Nephron progenitor cell (in vitro differentiated cells): ENCODE measurements at regions not wholly inside any gene's neighbourhood (a gene's known extent, or its start where the extent isn't known, plus 50 kb on each side); places are given as distances from the start of the nearest gene placed in this dataset.
"Not testable (repeated sequence)": the region's sequence is repeated elsewhere in the genome, so short reads cannot be mapped to it uniquely, and the experiment has no call there.

ENCODE experiments used
- DNase-seq: peaks from one replicate; pipeline ENCODE4 v3.0.0; 2021
- H3K27ac Mint-ChIP-seq: 2 replicates; pipeline ENCODE4 v1.8.0; 2021; ENCODE audit warnings: mild to moderate bottlenecking, moderate library complexity, mixed read lengths
- H3K27me3 Mint-ChIP-seq: 2 replicates; pipeline ENCODE4 v1.8.0; 2021; ENCODE audit warnings: mild to moderate bottlenecking, low read depth, mixed read lengths; ENCODE audit not compliant: poor library complexity
- H3K36me3 Mint-ChIP-seq: 2 replicates; pipeline ENCODE4 v1.8.0; 2021; ENCODE audit warnings: low read depth, mixed read lengths
- H3K4me1 Mint-ChIP-seq: 2 replicates; pipeline ENCODE4 v1.8.0; 2021; ENCODE audit warnings: mixed read lengths
- H3K4me3 Mint-ChIP-seq: 2 replicates; pipeline ENCODE4 v1.8.0; 2021; ENCODE audit warnings: mild to moderate bottlenecking, moderate library complexity, mixed read lengths
- H3K9me3 Mint-ChIP-seq: 2 replicates; pipeline ENCODE4 v1.8.0; 2021; ENCODE audit warnings: mild to moderate bottlenecking, moderate library complexity, mixed read lengths
- CTCF ChIP-seq: fragments of 200-600 bp; sonication (generic); IDR thresholded peaks from 2 replicates; pipeline ENCODE4 v1.5.0; 2021; ENCODE audit warnings: antibody characterized with exemption

GRCh38 chr12:47367912-47368537 is 288.3 kb upstream of the AMIGO2 start:
- H3K9me3 Mint-ChIP-seq, result peaks cover 2% of the 10 kb centered on the region
- no peaks in the 10 kb centered on the region for H3K27me3 Mint-ChIP-seq
- H3K4me1 Mint-ChIP-seq, result no peaks in the 10 kb centered on the region
- H3K27ac Mint-ChIP-seq, result no peak overlapping the region
- TF ChIP-seq CTCF, result no peak
- H3K36me3 Mint-ChIP-seq, result no peaks in the 10 kb centered on the region
- H3K4me3 Mint-ChIP-seq, result no peak overlapping the region
- no peak for DNase-seq

- H3K9me3 Mint-ChIP-seq, result no peaks in the 10 kb centered on the region
- no peak overlapping the region for H3K4me3 Mint-ChIP-seq
- DNase-seq, result no peak
- H3K4me1 Mint-ChIP-seq, result peaks cover 14% of the 10 kb centered on the region
- H3K27me3 Mint-ChIP-seq, result no peaks in the 10 kb centered on the region
- no peak overlapping the region for H3K27ac Mint-ChIP-seq
- H3K36me3 Mint-ChIP-seq, result no peaks in the 10 kb centered on the region
- no peak for TF ChIP-seq CTCF
These were observed 286.8 kb upstream of the AMIGO2 start for GRCh38 chr12:47366579-47366978.

DNA sequence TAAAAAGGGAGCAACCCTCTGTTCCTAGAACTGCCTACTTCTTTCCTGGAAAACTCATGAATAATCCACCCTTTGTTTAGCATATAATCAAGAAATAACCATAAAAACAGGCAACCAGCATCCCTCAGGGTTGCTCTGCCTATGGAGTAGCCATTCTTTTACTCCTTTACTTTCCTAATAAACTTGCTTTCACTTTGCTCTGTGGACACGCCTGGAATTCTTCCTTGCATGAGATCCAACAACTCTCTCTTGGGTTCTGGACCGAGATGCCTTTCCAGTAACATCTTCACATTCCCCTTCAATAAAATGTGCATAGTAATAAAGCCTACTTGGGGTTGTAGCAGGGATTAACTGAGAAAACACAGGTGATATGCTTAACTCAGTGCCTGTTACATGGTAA is 286.4 kb upstream of the AMIGO2 start:
- Mint-ChIP-seq H3K36me3 (no peaks in the 10 kb centered on the region), H3K4me1 (peaks cover 18% of the 10 kb centered on the region), H3K9me3 (no peaks in the 10 kb centered on the region), H3K27me3 (no peaks in the 10 kb centered on the region), H3K4me3 (no peak overlapping the region), H3K27ac (no peak overlapping the region)
- TF ChIP-seq CTCF, result no peak
- DNase-seq, result no peak

GRCh38 chr12:47365443-47366076 is 285.8 kb upstream of the AMIGO2 start:
- not testable (repeated sequence) for DNase-seq, H3K27me3 Mint-ChIP-seq, H3K36me3 Mint-ChIP-seq, H3K4me3 Mint-ChIP-seq, H3K9me3 Mint-ChIP-seq, H3K27ac Mint-ChIP-seq
- peaks cover 24% of the 10 kb centered on the region for H3K4me1 Mint-ChIP-seq

GRCh38 chr12:47364261-47364660 is 284.5 kb upstream of the AMIGO2 start:
- no peak for DNase-seq
- Mint-ChIP-seq H3K27me3 (peaks cover 4% of the 10 kb centered on the region), H3K4me3 (no peak overlapping the region), H3K9me3 (peaks cover 1% of the 10 kb centered on the region), H3K36me3 (no peaks in the 10 kb centered on the region), H3K4me1 (peaks cover 27% of the 10 kb centered on the region), H3K27ac (no peak overlapping the region)
- no peak for TF ChIP-seq CTCF

DNA sequence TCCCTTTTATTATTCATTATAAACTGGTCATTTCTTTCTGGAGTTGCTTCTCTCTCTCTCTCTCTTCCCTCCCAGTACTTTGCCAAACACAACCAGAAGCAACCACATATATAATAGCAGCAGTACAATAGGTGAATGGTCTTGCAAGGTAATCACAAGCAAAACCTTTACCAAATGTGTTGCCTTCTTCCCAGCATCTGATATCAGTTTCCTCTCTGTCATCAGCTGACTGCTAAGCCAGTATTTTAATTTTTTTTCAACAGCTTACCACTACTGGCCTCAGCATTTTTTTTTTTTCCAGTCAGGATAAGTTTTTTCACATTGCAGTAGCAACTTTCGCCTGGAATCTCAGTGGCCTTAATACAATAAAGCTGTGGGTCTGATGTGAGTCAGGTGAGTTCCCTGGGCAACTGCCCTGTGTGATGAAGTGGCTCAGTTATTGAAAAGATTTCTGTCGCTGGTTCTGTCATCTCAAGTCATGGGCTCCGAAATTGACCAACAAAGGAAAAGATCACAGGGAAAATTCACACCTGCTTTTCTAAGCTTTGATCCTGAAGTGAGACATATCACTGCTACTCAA is 282.5 kb upstream of the AMIGO2 start:
- H3K9me3 Mint-ChIP-seq, result peaks cover 7% of the 10 kb centered on the region
- H3K4me1 Mint-ChIP-seq, result peaks cover 27% of the 10 kb centered on the region
- H3K27me3 Mint-ChIP-seq, result peaks cover 4% of the 10 kb centered on the region
- H3K4me3 Mint-ChIP-seq, result no peak overlapping the region
- H3K36me3 Mint-ChIP-seq, result no peaks in the 10 kb centered on the region
- H3K27ac Mint-ChIP-seq, result no peak overlapping the region
- DNase-seq, result no peak
- TF ChIP-seq CTCF, result no peak
